B cell (primary cell): ENCODE measurements at regions not wholly inside any gene's neighbourhood (a gene's known extent, or its start where the extent isn't known, plus 50 kb on each side); places are given as distances from the start of the nearest gene placed in this dataset.

ENCODE experiments used
- ATAC-seq: fragments of 200-7000 bp; cut with Tn5 transposase; one replicate; pipeline ENCODE4 v1.10.0; 2021; ENCODE audit warnings: low read depth, mild to moderate bottlenecking, moderate number of reproducible peaks, moderate library complexity
- CTCF ChIA-PET: fragments of 350-600 bp; sonication (Branson Sonifier 250); formaldehyde crosslinking; loops from one replicate; lab custom pipeline; 2021; ENCODE audit warnings: antibody characterized with exemption, inconsistent platforms; lab: Charles Lee
- POLR2A ChIA-PET: fragments of 350-600 bp; sonication (Branson Sonifier 250); formaldehyde crosslinking; loops from one replicate; lab custom pipeline; 2021; ENCODE audit warnings: antibody characterized with exemption; lab: Charles Lee
- DNase-seq: peaks from one replicate; pipeline ENCODE4 v3.0.0; 2013
- H2AFZ ChIP-seq: 2 replicates; pipeline ENCODE4 v1.6.1; 2012; ENCODE audit warnings: mild to moderate bottlenecking, low read depth, low read length; ENCODE audit not compliant: insufficient read depth, poor library complexity, severe bottlenecking
- H3K27ac ChIP-seq, 2 donors: 1 replicate in 1 of 2; 2 replicates in 1 of 2; pipeline ENCODE4 v1.5.1; 2012 to 2013; ENCODE audit warnings: low read length in 2 of 2, mild to moderate bottlenecking in 2 of 2, moderate library complexity in 1 of 2
- H3K27me3 ChIP-seq, 4 experiments: fragments of 200-600 bp in 1 of 4; sonication (generic) in 1 of 4; replicated peaks in 1 of 4; 1 replicate in 2 of 4; 2 replicates in 2 of 4; pipeline versions ENCODE4 v1.6.1 to v1.7.0; 2013 to 2016; ENCODE audit warnings: low read length in 3 of 4, mild to moderate bottlenecking in 2 of 4, mixed read lengths in 1 of 4, moderate library complexity in 1 of 4; ENCODE audit not compliant: insufficient read depth in 4 of 4, control insufficient read depth in 3 of 4; ENCODE audit errors: control extremely low read depth in 1 of 4
- H3K36me3 ChIP-seq, 2 experiments: replicated peaks in 1 of 2; 1 replicate in 1 of 2; 2 replicates in 1 of 2; pipeline versions ENCODE4 v1.6.1 to v1.7.1; 2013; ENCODE audit warnings: low read length in 1 of 2; ENCODE audit not compliant: insufficient read depth in 2 of 2, control insufficient read depth in 1 of 2; ENCODE audit errors: control extremely low read depth in 1 of 2, extremely low read depth in 1 of 2
- H3K4me1 ChIP-seq, 2 donors: fragments of 200-600 bp in 1 of 2; sonication (generic) in 1 of 2; 1 replicate in 1 of 2; 2 replicates in 1 of 2; pipeline versions ENCODE4 v1.5.1 to v1.6.1; 2013 to 2017; ENCODE audit warnings: low read length in 2 of 2; ENCODE audit not compliant: control insufficient read depth in 2 of 2, insufficient read depth in 2 of 2
- H3K4me2 ChIP-seq: replicated peaks from 2 replicates; pipeline ENCODE3; 2012; ENCODE audit warnings: mild to moderate bottlenecking, low read depth, low read length; ENCODE audit not compliant: poor library complexity, severe bottlenecking
- H3K4me3 ChIP-seq, 5 experiments: fragments of 200-600 bp in 1 of 5; sonication (generic) in 1 of 5; 1 replicate in 3 of 5; 2 replicates in 2 of 5; pipeline versions ENCODE4 v1.5.1 to v1.7.0; 2011 to 2016; ENCODE audit warnings: low read length in 4 of 5, mild to moderate bottlenecking in 4 of 5, low read depth in 2 of 5, control low read depth in 1 of 5, moderate library complexity in 1 of 5; ENCODE audit not compliant: insufficient read depth in 1 of 5; ENCODE audit errors: control extremely low read depth in 1 of 5, extremely low read depth in 1 of 5
- H3K79me2 ChIP-seq: fragments of 200-600 bp; sonication (generic); one replicate; pipeline ENCODE4 v1.6.0; 2016; ENCODE audit warnings: low read length; ENCODE audit not compliant: control insufficient read depth, insufficient read depth
- H3K9ac ChIP-seq: fragments of 200-600 bp; sonication (generic); 2 replicates; pipeline ENCODE4 v1.6.1; 2017; ENCODE audit warnings: mild to moderate bottlenecking, low read length, moderate library complexity
- H3K9me3 ChIP-seq, 3 donors: one replicate each; pipeline versions ENCODE4 v1.6.1 to v1.7.1; 2013; ENCODE audit warnings: low read length in 2 of 3; ENCODE audit not compliant: control insufficient read depth in 2 of 3, insufficient read depth in 1 of 3; ENCODE audit errors: control extremely low read depth in 1 of 3
- H4K20me1 ChIP-seq: 2 replicates; pipeline ENCODE4 v1.6.0; 2012; ENCODE audit warnings: mild to moderate bottlenecking, low read length; ENCODE audit not compliant: insufficient read depth, control insufficient read depth, poor library complexity, severe bottlenecking
- H3K27ac Mint-ChIP-seq: one replicate; pipeline ENCODE4 v1.8.0; 2021; ENCODE audit warnings: mixed read lengths
- H3K27me3 Mint-ChIP-seq: one replicate; pipeline ENCODE4 v1.8.0; 2021; ENCODE audit warnings: mixed read lengths
- H3K4me1 Mint-ChIP-seq: one replicate; pipeline ENCODE4 v1.8.0; 2021; ENCODE audit warnings: mixed read lengths
- H3K4me3 Mint-ChIP-seq: one replicate; pipeline ENCODE4 v1.8.0; 2021; ENCODE audit warnings: mixed read lengths
- H3K9me3 Mint-ChIP-seq: one replicate; pipeline ENCODE4 v1.8.0; 2022; ENCODE audit warnings: mixed read lengths; ENCODE audit not compliant: insufficient read depth
- EZH2 ChIP-seq: IDR thresholded peaks from 2 replicates; pipeline ENCODE4 v1.6.1; 2012; ENCODE audit warnings: borderline replicate concordance, low read depth, mild to moderate bottlenecking, moderate library complexity, low read length; ENCODE audit not compliant: insufficient read depth, poor library complexity, severe bottlenecking
- WGBS: methylation state at CpG from one replicate; pipeline ENCODE4 v1.1.5; 2013; ENCODE audit warnings: missing lambda C conversion rate; ENCODE audit not compliant: insufficient coverage; 5-methylcytosine and 5-hydroxymethylcytosine counted together
- intact Hi-C: fragments of 100-400 bp; cut with micrococcal nuclease; formaldehyde crosslinking; loops from one replicate; pipeline ENCODE4 v1.10.0; 2022
- TF ChIP-seq, protein P1 (sequence below): fragments of 200-600 bp; IDR thresholded peaks from one replicate; pipeline ENCODE4 v1.8.0; 2022; ENCODE audit warnings: antibody characterized with exemption, mild to moderate bottlenecking

DNA sequence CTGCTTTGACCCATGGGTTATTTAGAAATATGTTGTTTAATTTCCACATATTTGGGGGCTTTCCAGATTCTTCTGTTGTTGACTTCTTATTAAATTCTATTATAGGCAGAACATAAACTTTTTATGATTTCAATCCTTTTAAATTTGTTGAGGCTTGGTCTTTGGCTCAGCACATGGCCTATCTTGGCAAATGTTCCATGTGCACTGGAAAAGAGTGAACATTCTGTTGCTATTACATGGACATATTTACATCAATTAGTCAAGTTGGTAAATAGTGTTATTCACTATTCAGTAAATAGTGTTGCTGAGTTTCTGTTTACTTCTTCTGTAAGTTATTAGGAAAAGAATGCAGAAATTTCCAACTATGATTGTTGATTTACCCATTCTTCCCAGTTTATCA is 75.4 kb downstream of the ETS2 start:
- Histone ChIP-seq H3K27me3 (peaks cover 0 to 2% (median 0%) of the 10 kb centered on the region in 4 experiments), H3K36me3 (no peaks in the 10 kb centered on the region), H3K4me1 (no peaks in the 10 kb centered on the region), H2AFZ (no peak overlapping the region), H3K27ac (no peak overlapping the region), H3K4me3 (no peak overlapping the region), H3K9ac (no peak overlapping the region), H4K20me1 (no peaks in the 10 kb centered on the region), H3K79me2 (no peaks in the 10 kb centered on the region), H3K9me3 (peaks cover 7 to 13% (median 10%) of the 10 kb centered on the region in 3 donors), H3K4me2 (no peak overlapping the region)
- ChIA-PET POLR2A (no interaction called here), CTCF (no interaction called here)
- Mint-ChIP-seq H3K27me3 (peaks cover 10% of the 10 kb centered on the region), H3K27ac (no peak overlapping the region), H3K4me1 (no peaks in the 10 kb centered on the region), H3K4me3 (no peak overlapping the region), H3K9me3 (peaks cover 25% of the 10 kb centered on the region)
- TF ChIP-seq, protein P1, sequence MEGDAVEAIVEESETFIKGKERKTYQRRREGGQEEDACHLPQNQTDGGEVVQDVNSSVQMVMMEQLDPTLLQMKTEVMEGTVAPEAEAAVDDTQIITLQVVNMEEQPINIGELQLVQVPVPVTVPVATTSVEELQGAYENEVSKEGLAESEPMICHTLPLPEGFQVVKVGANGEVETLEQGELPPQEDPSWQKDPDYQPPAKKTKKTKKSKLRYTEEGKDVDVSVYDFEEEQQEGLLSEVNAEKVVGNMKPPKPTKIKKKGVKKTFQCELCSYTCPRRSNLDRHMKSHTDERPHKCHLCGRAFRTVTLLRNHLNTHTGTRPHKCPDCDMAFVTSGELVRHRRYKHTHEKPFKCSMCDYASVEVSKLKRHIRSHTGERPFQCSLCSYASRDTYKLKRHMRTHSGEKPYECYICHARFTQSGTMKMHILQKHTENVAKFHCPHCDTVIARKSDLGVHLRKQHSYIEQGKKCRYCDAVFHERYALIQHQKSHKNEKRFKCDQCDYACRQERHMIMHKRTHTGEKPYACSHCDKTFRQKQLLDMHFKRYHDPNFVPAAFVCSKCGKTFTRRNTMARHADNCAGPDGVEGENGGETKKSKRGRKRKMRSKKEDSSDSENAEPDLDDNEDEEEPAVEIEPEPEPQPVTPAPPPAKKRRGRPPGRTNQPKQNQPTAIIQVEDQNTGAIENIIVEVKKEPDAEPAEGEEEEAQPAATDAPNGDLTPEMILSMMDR, result no peak
- TF ChIP-seq EZH2, result no peak
- DNase-seq (no peak), ATAC-seq (no peak)
- intact Hi-C loops, result no loop called here

DNA sequence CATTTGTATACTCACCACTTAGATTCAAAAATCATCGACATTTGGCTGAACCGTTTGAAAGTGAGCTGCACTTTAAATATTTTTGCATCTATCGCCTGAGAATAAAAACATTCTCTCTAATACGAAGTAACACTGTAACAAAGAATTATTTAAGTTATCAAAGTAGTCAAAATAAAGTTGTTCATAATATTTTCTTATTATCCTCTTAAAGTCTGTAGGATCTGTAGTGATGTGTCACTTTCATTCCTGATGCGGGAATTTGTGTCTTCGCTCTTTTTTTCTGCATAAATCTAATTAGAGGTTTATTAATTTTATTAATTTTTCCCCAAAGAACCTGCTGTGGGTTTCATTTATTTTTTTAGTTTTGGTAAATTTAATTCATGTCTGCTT is 74.8 kb downstream of the ETS2 start:
- Histone ChIP-seq H3K4me1 (no peaks in the 10 kb centered on the region), H3K27ac (no peak overlapping the region), H2AFZ (no peak overlapping the region), H3K4me3 (no peak overlapping the region), H3K36me3 (no peaks in the 10 kb centered on the region), H3K27me3 (peaks cover 0 to 2% (median 0%) of the 10 kb centered on the region in 4 experiments), H3K9ac (no peak overlapping the region), H3K9me3 (peaks cover 7 to 13% (median 9%) of the 10 kb centered on the region in 3 donors), H4K20me1 (no peaks in the 10 kb centered on the region), H3K4me2 (no peak overlapping the region), H3K79me2 (no peaks in the 10 kb centered on the region)
- no peak for ATAC-seq
- no CpG with 5 or more reads among the region's 6 CpGs for WGBS
- H3K9me3 Mint-ChIP-seq, result peaks cover 25% of the 10 kb centered on the region
- H3K27me3 Mint-ChIP-seq, result peaks cover 10% of the 10 kb centered on the region
- intact Hi-C loops, result no loop called here
- no peak for TF ChIP-seq EZH2
- TF ChIP-seq, protein P1, result no peak
- POLR2A ChIA-PET, result no interaction called here
- H3K4me3 Mint-ChIP-seq, result no peak overlapping the region
- CTCF ChIA-PET, result no interaction called here
- no peak for DNase-seq
- no peaks in the 10 kb centered on the region for H3K4me1 Mint-ChIP-seq
- H3K27ac Mint-ChIP-seq, result no peak overlapping the region
